ENCODE measurements at regions not wholly inside any gene's neighbourhood (a gene's known extent, or its start where the extent isn't known, plus 50 kb on each side); places are given as distances from the start of the nearest gene placed in this dataset.

DNA sequence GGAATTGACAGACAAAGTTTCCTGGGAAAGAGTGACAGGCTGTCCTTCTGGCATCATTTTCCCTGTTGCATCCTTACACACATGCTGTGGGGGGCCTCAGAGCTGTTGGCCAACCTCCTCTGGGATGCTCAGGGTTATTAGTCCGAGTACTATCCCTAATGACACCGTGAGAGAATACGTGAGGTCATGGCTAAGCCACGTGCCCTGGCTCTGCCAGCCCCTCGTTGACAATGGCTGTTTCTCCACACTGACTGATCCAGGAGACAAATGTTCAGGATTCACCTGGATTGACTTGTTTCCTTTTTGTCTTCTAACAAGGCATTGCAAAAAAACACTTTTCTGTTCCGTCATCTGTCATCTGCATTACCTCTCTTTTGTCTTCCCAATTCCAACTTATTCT is 604.6 kb downstream of the TFAP2A start:
- DNase-seq (ENCODE audit: insufficient read length, low spot score): no peak
- TF ChIP-seq, protein P1, sequence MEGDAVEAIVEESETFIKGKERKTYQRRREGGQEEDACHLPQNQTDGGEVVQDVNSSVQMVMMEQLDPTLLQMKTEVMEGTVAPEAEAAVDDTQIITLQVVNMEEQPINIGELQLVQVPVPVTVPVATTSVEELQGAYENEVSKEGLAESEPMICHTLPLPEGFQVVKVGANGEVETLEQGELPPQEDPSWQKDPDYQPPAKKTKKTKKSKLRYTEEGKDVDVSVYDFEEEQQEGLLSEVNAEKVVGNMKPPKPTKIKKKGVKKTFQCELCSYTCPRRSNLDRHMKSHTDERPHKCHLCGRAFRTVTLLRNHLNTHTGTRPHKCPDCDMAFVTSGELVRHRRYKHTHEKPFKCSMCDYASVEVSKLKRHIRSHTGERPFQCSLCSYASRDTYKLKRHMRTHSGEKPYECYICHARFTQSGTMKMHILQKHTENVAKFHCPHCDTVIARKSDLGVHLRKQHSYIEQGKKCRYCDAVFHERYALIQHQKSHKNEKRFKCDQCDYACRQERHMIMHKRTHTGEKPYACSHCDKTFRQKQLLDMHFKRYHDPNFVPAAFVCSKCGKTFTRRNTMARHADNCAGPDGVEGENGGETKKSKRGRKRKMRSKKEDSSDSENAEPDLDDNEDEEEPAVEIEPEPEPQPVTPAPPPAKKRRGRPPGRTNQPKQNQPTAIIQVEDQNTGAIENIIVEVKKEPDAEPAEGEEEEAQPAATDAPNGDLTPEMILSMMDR (IDR thresholded peaks at IDR 0.05; ENCODE audit: insufficient read depth, missing control alignments): no peak
- FAIRE-seq: no peak

DNA sequence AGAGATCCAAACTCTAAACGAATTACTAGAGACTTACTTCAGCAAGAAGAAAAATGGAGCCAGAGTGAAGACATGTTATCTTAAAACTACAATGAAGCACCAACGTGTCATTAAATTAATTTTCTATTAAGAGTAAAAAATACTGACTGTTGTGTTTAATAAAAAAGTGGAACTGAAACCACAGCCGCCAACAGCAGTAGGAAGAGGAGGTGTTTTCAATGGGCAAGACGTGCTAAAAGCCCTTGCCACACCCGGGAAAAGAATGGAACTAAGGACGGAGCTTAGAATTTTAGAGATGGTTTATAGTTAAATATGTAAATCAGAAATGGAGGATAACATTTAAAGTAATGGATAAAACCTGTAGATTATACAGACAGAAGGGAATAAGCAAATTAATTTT is 608.7 kb downstream of the TFAP2A start:
- no peak for DNase-seq (ENCODE audit: insufficient read length, low spot score)
- TF ChIP-seq, protein P1 (IDR thresholded peaks at IDR 0.05; ENCODE audit: insufficient read depth, missing control alignments): no peak
- no peak for FAIRE-seq

DNA sequence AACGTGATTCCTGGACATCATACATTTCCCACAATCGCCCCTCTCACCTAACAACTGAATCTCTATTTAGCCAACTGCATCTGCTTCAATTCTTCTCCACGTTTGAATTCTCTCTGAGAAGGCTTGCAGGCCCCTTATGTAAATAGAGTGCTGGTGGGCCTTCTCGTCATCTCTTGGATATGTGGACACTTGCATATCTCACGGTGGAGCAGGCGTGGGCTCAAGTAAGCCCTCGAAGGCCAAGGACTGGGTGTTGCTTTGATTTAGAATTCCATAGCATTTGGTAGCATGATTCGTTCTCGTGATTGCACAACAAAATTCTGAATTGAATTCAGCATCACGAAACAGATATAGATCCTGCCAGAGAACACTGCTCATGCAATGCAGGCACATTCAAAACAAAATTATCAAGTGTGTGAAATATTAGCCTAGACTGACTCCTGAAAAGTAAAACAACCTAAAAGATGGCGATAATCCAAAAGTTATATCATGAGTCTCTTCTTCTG is 613.6 kb downstream of the TFAP2A start:
- no peak for DNase-seq (ENCODE audit: insufficient read length, low spot score)
- FAIRE-seq: no peak
- TF ChIP-seq, protein P1 (IDR thresholded peaks at IDR 0.05; ENCODE audit: insufficient read depth, missing control alignments): no peak

- FAIRE-seq (no peak), DNase-seq (ENCODE audit: insufficient read length, low spot score) (no peak)
- TF ChIP-seq, protein P1 (IDR thresholded peaks at IDR 0.05; ENCODE audit: insufficient read depth, missing control alignments): no peak
Measured at GRCh38 chr6:9799582-9799981, 615.3 kb downstream of the TFAP2A start.

- FAIRE-seq (no peak), DNase-seq (ENCODE audit: insufficient read length, low spot score) (no peak)
- TF ChIP-seq, protein P1 (IDR thresholded peaks at IDR 0.05; ENCODE audit: insufficient read depth, missing control alignments): no peak
Measured at GRCh38 chr6:9796827-9797226, 618.0 kb downstream of the TFAP2A start.

DNA sequence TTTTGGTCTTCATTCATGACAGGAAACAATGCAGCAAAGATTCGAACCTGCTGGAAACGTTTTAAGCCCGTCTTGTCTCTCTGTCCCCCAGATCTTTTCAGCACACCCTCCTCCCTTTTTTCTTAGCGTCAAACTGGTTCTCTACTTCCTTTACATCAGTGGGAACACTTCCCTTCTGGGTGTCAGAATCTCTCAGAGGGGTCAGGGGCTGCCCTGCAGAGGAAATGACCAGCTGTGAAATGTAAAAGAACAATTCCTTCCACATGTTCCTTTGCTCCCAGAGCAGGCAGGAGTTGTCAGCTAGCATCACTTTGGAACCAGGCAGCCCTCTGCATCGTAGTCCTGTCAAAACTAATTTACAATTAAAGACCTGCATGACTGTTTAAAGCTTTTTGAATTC is 619.0 kb downstream of the TFAP2A start:
- TF ChIP-seq, protein P1 (IDR thresholded peaks at IDR 0.05; ENCODE audit: insufficient read depth, missing control alignments): no peak
- FAIRE-seq (no peak), DNase-seq (ENCODE audit: insufficient read length, low spot score) (no peak)

DNA sequence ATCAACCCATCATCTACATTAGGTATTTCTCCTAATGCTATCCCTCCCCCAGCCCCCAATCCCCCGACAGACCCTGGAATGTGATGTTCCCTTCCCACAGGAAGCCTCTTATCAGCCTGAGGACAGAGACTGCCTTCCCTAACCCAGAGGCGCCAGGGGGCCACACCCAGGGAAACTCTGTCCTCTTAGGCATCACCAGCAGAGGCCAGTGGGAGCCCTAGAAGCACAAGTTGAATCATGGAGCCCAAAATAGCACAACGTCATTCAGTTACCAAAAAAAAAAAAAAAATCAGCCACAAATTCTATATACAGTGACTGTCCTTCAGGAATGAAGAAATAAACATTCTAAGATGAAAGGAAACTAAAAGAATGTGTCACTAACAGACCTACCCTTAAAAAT is 625.7 kb downstream of the TFAP2A start:
- FAIRE-seq: no peak
- no peak for DNase-seq (ENCODE audit: insufficient read length, low spot score)
- TF ChIP-seq, protein P1 (IDR thresholded peaks at IDR 0.05; ENCODE audit: insufficient read depth, missing control alignments): no peak

Measured in D721Med (cell line).